ENCODE measurements at regions not wholly inside any gene's neighbourhood (a gene's known extent, or its start where the extent isn't known, plus 50 kb on each side); places are given as distances from the start of the nearest gene placed in this dataset.

DNA sequence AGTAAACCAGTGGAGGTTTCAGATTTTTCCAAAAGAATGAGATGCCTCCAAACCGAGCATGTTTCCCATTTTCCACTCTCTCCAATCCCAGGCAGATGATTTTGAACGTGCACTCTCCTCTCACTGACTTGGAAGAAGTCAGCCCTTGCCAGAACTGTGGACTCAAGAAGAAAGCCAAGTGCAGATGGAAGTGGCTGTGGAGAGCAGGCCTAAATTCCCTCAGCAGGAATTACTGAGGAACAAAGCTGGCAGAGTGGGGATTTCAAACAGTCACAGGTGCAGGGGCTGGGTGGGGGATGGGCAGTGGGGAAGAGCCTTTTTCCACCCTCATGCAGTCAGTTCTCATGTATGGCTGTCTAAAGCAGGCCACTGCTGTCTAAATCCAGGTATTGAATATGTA, 55.3 kb downstream of the PABIR2 start:
- no peak overlapping the region for H3K4me3 ChIP-seq (replicated peaks in 1 of 3; ENCODE audit: insufficient read depth in 1 of 3, low read depth in 1 of 3, low read length in 3 of 3)
- no peaks in the 10 kb centered on the region for H3K79me2 ChIP-seq (ENCODE audit: control insufficient read depth, insufficient read depth, low read length)
- H3K9me3 ChIP-seq (replicated peaks; ENCODE audit: control insufficient read depth, insufficient read depth, low read length) = no peaks in the 10 kb centered on the region
- no TSS peak for BruUV-seq (replicated peaks)
- ChIA-PET CTCF (no interaction called here), POLR2A (no interaction called here)
- intact Hi-C loops (cut with micrococcal nuclease) (no loop called here), dilution Hi-C loops (cut with MboI; ENCODE audit: extremely low pct_ligation_motif_present, low sequenced_read_pairs) (no loop called here)
- FAIRE-seq (no peak), DNase-seq (ENCODE audit: low read depth, low spot score) (no peak)
- peaks cover 38% of the 10 kb centered on the region for H3K4me1 ChIP-seq (ENCODE audit: control insufficient read depth, extremely low read depth, insufficient read depth, low read length)
- H3K27me3 ChIP-seq (ENCODE audit: control insufficient read depth in 2 of 2, insufficient read depth in 2 of 2, low read length in 2 of 2) = no peaks in the 10 kb centered on the region
- H3K27ac ChIP-seq (ENCODE audit: insufficient read depth, low read depth, low read length) = no peak overlapping the region
- H4K20me1 ChIP-seq (replicated peaks; ENCODE audit: control insufficient read depth, extremely low read depth, insufficient read depth, low read length) = no peaks in the 10 kb centered on the region
- TF ChIP-seq MAX (IDR thresholded peaks at IDR 0.05; ENCODE audit: insufficient read depth, insufficient read length) (no peak), JUN (IDR thresholded peaks at IDR 0.05; ENCODE audit: borderline replicate concordance, insufficient read depth, insufficient read length, low read depth) (no peak), GATA2 (IDR thresholded peaks at IDR 0.05; ENCODE audit: insufficient read depth, insufficient read length, low read depth, low read length) (no peak), FOS (IDR thresholded peaks at IDR 0.05; ENCODE audit: borderline replicate concordance, insufficient read depth, low read length) (no peak), MYC (IDR thresholded peaks at IDR 0.05; ENCODE audit: low read depth, low read length) (no peak), POLR2A (IDR thresholded peaks at IDR 0.05; ENCODE audit: low read depth, low read length) (no peak), POLR2AphosphoS5 (IDR thresholded peaks at IDR 0.05; ENCODE audit: insufficient read depth, low read depth, low read length) (no peak), EZH2 (IDR thresholded peaks at IDR 0.05; ENCODE audit: borderline replicate concordance, low read depth, low read length, severe bottlenecking) (no peak)
- TF ChIP-seq, protein P1, sequence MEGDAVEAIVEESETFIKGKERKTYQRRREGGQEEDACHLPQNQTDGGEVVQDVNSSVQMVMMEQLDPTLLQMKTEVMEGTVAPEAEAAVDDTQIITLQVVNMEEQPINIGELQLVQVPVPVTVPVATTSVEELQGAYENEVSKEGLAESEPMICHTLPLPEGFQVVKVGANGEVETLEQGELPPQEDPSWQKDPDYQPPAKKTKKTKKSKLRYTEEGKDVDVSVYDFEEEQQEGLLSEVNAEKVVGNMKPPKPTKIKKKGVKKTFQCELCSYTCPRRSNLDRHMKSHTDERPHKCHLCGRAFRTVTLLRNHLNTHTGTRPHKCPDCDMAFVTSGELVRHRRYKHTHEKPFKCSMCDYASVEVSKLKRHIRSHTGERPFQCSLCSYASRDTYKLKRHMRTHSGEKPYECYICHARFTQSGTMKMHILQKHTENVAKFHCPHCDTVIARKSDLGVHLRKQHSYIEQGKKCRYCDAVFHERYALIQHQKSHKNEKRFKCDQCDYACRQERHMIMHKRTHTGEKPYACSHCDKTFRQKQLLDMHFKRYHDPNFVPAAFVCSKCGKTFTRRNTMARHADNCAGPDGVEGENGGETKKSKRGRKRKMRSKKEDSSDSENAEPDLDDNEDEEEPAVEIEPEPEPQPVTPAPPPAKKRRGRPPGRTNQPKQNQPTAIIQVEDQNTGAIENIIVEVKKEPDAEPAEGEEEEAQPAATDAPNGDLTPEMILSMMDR (IDR thresholded peaks at IDR 0.05; ENCODE audit: extremely low read depth in 1 of 2, insufficient read depth in 1 of 2, low read depth in 1 of 2, low read length in 2 of 2) = no peak
- no peaks in the 10 kb centered on the region for H3K9me1 ChIP-seq (replicated peaks; ENCODE audit: control insufficient read depth, extremely low read depth, insufficient read depth, low read length)
- H3K9ac ChIP-seq (replicated peaks; ENCODE audit: extremely low read depth, insufficient read depth, low read length) = no peak overlapping the region
- no peaks in the 10 kb centered on the region for H3K36me3 ChIP-seq (ENCODE audit: control insufficient read depth in 2 of 2, extremely low read depth in 1 of 2, insufficient read depth in 2 of 2, low read length in 2 of 2)
- no peak overlapping the region for H2AFZ ChIP-seq (ENCODE audit: low read depth, low read length)
- no peak overlapping the region for H3K4me2 ChIP-seq (ENCODE audit: insufficient read depth, low read length)
